Mesenteric fat pad (tissue), 1 donor: ENCODE measurements at regions not wholly inside any gene's neighbourhood (a gene's known extent, or its start where the extent isn't known, plus 50 kb on each side); places are given as distances from the start of the nearest gene placed in this dataset.

Source experiments
- DNase-seq: peaks from one replicate; pipeline ENCODE4 v3.0.0-alpha.2; 2020; ENCODE audit warnings: low spot score
- donor health status: DM: yes; HTN: yes; CAD: no.

DNA sequence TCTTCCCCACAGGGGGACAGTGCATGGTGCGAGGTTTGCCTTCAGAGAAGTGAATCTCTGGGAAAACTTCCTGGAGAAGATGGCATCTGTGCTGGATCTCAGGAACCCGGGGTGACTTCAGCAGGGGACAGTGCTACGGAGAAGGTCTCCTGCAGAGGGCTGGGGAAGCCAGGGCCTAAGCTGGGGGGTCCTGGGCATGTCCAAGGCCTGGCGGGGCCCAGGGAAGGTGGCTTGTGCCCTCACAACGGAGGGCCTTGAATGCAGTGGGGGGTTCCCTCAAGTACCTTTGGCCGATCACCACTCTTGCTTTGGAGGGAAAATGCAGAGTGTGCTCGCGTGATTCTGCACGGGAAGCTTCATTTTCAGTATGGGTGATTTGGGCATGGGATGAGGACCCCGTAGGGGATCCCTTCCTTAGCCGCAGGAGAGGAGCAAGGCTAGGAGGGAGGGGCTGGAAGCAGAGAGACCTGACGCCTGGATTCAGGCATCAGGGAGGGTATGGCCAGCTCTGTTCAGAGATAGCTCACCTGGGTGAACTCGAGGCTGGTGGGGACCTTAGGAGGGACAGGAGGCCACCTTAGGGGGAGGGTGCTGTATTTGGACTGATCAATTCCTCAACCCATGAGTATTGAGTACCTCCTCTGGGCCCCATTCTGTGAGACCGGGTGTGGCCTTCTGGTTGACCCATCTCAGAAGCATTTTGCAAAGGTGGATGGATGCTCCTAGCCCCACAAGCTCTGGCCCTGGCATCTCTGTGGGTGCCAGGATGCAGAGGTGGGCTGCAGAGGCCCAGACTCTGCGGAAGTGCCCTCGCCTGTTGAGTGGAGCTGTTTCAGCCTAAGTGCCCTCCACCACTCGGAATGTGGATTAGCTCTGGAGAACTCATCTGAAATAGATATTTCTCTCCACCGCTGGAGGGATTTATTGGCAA, 529.4 kb downstream of the TBC1D22A start:
- peak; percentile 73 for DNase-seq

DNA sequence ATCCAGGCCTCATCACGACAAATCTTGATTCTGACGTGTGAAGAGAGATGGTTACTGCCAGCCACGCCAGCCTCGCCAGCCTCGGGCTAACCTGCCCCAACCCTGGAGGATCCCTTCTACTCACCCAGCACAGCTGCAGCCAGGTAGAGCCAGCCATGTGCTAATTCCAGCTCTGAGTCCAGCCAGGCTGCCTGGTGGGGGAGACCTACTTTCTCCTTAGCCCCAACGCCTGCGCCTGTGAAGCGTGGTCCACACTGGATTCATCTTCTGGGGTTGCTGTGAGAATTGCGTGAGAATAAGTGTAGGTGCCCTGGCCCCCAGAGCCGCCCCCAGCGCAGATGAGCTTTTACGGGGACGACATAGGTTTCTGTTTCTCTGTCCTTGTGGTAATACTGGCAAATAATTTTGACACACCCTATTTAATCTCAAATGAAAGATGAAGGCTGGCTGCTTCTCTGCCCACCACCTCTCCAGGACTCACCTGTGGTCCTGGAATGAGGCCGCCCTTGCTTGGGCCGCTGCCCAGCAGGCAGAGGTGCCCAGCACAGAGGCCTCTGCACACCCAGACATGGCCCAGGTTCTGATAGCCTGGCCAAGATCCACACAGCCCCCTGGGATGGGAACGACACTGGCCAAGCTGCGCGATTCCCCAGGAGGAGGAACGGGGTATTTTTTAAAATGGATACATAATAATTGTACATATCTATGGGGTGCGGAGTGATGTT, 528.4 kb downstream of the TBC1D22A start:
- DNase-seq, result peak; percentile 59

DNA sequence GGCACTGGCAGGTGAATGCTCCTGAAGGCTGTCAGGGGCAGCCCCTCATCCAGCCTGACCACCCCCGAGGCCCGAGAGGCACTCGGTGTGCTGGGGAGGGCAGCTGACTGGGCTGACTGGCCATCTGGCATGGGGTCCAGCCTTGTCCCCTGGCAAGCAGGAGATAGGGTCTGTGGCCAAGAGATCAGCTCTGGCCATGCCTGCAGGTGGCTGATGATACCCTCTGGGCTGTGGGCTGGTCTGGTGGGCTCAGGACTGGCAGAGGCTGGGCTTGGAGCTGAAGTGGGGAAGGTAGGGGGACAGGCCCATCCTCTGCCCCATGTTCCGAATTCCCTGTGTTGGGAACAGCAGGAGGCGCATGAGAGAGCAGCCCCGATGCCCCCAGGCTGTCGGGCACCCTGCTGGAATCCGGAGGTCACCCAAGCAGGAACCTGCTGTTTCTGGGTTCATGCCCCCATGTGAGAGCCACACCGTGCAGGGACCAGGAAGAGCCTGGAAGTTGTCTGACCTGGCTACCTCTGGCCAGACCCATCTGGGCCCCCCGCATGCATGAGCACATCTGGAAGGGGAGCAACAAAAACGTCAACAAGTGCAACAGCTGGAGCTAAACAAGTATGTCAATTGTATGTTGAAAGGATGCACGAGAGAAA, 527.0 kb downstream of the TBC1D22A start:
- DNase-seq, result peak; percentile 78

DNA sequence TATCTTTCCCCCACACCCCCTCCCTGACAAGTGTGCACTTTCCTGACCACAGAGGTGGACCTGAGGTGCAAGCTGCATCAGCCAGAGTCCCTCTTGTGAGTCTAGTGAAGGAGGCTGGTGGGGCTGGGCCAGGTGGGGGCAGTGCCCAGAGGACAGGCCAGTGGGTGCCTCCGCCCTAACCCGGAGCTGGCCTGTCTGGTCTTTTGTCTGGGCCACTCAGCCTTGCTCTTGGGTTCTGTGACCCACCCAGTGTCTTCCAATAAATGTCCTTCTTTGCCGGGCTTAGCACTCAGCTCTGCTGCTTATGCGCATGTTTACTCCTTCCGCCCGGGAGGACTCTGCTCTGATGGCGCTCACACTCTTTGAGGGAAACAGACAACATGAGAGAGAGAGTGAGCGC, 526.2 kb downstream of the TBC1D22A start:
- DNase-seq, result peak; percentile 60

DNA sequence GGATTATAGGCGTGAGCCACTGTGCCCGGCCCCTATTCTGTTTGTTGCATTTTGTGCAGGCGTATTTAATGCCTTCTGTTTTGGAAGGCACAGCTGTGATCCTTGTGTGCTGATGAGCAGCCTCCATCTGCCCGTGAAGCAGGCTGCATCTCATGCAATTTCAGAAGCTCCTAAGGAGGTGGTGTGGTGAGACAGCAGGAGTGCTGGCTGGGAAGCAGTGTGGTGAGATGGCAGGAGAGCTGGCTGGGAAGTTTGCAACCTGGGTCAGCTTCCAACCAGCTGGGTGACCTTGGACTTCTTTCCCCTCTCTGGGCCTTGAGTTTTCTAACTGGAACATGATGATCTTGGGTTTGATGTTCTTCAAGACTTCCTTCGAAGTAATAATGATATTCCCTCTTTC, 525.1 kb downstream of the TBC1D22A start:
- peak; percentile 60 for DNase-seq

DNA sequence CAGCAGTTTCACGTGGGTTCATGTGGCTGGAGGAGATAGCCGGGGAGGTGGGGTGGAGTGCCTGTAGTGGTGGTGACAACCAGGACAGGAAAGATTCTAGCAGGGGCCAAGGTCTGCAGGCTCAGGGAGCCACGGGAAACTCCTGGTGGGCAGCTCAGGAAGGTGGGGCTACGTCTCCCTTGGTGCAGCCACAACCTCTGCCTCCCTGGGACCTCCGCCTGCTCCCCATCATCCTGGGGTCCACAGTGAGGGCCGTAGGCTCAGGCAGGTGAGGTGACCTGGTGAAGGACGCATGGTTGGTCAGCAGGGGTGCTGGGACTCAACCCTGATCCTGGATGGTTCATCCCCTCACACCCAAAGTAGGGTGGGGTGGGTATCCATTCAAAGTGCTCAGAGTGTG, 524.1 kb downstream of the TBC1D22A start:
- no peak for DNase-seq

DNA sequence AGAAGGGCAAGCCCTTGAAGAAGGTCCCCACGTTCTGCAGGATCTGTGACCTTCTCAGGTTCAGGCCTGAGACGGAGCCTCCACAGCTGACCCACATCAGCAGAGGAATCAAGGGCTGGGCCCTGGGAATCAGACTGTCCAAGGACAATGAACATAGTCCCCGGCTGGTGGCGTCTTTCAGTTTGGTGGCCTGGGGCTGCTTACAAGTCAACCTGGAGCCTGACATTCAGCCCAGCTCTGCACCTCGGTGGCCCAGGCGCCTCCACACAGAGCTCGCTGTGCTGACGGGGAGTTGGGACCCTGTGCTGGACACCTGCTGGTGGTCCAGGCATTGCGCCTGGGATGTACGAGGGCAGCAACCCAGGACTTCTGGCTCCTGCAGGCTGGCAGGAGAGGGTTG, 523.5 kb downstream of the TBC1D22A start:
- DNase-seq, result no peak

DNA sequence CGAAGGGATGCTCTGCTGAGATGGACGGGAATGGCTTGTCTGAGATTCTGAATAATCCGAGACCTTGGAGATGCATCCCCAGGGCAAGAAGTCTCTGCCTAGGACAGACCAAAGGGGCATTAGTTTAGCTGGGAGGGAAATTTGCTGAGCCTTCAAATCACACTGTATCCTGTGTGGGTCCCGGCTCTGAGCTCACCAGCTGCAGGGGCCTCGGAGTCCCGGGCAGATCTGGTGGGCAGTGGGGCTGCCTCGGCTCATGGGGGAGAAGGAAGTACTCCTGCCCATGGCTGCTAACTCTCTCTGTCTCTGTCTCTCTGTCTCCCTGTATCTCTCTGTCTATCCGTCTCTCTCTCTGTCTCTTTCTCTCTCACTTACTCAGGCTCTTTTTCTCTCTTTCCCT, 522.4 kb downstream of the TBC1D22A start:
- DNase-seq, result no peak

DNA sequence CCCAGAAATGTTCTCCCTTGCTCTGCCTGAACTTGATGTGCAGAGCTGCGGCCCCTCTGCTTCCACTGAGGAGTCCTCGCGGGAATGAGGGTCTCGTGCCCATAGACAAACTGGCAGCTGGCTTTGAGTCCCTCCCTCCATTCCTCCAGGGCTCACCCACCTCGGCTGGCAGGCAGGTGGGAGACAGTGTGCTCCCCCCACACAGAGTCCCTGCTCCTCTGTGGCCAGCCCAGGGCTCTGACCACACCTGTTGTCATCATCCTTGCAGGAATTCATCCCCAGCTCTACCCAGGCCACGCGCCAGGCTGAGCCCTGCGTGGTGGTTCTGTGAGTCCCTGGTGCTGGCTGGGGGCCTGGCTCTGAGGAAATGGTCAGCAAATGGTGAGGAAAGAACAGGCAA, 521.9 kb downstream of the TBC1D22A start:
- DNase-seq, result no peak

DNA sequence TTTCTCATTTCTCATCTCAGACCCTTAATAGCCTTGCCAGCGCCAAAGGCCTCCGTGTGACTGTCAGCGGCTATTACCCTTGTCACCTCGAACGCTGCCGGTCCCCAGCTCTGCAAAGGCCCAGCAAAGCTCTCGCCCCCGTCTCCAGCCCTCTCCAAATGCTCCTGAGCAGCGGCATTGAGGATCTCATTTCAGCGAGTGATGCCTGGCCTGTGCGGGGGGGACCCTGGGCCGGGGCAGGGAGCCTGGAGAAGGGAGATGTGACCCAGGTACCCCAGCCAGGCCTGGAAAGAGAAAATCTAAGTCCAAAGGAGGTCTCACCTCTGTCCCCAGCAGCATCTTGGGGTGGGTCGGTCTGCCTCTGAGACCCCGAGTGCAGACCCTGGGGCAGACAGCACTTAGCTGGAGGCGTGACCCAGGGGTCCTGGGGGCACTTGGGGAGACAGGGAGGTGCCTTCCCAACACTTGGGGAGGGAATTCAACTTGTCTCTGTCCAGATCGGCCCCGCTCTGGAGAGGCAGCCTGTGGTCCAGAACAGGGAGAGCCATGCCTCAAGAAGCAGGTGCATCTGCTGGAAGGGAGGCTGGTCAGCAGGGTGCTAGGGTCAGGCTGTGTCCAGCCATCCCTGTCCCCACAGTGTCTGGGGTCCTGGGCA, 521.3 kb downstream of the TBC1D22A start:
- no peak for DNase-seq

DNA sequence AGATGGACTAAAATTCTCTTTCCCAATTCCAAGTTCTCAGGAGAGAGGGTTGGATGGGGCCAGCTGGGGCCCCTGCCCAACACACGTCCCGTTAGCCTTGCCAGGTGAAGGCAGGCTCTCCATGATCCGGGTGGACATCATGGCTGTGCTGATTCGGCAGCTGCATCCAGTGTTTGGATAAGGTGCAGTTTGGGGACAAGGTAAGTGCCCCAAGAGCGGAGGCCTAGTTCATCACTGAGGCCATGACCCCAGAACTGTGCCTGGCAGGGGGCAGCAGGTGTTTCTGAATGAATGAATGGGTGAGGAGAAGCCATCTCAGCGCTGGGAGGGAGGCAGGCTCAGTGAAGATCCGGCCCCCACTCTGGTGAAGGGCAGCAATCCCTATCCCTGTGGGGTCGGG, 520.4 kb downstream of the TBC1D22A start:
- DNase-seq, result no peak

DNA sequence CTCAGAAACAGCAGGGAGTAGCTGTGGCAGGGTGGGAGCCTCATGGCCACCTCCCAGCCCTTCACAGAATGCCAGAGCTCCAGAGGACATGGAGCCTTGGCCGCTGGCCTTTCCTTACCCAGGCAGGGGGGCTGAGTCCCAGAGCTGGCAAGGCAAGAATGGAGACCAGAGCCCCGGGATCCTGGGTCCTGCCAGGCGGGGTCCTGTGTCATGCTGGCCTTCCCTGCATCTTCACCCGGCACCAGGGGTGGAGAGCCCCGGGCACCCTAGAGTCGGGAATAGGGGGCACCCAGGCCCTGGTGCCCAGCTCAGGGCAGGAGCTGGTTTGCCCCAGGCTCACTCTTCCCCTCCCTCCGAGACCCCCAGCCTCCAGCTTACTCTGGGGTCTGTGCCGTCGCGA, 519.9 kb downstream of the TBC1D22A start:
- no peak for DNase-seq

DNA sequence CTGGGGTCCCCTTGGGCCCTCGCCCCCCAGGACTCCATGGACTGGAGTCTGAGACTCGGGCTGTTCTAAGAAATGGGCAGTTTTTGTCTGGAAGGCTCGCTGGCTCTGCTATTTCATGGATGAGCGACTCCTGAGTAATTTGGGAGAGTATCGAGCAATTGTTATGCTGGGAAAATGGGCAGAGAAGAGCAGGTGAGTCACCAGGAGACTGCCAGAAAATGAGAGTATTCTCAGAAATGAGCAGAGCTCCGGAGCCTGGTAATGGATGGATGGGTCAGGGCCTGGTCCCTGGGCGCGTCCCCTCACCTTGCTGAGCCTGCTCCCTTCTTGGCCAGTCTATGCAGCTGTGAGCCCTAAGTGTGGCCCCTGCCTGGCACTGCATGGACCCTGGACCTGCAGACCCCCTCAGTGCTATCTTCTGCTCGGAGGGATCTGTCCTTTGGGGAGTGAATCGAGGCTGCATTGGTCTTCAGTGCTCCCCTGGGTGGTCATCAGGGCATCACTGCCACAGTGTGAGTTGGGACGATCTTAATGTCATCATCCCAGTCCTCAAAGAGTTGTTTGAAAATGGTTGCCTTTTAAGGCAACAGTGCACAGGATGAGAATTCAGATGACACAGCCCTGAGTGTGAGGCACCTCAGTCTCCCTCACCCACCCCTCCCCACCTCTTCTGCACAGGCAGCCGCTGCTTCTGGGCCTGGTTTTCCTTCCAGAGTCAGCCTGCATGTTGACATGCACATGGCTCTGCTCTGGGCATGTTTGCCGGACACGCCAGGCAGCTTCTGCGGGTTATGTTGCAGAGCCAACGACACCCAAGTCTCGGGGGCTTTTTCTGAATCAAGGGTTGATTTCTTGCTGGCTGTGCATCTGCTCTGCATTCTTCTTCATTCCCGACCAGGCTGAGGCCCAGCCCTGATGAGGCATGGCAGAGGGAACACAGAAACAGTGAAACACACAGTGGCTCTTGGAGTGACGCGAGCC, 519.0 kb downstream of the TBC1D22A start:
- DNase-seq, result no peak

DNA sequence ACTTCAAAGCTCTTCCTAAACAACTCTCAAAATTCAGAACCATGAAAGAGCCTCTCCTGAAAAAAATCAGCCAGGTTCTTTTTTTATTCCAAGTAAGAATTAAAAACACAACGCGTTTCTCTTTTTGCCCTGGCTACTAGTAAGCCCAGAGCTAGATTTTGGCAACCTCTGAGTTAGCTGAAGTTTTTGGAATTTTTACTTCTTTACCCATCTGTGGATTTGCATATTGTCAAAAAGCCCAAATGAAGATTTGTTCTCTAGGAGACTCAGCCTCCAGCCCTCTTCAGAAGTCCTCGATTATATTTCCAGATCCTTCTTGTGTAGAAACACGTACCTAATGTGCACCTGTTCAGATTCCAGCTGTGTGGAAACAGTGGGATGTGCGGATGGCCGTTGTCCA, 517.9 kb downstream of the TBC1D22A start:
- no peak for DNase-seq

DNA sequence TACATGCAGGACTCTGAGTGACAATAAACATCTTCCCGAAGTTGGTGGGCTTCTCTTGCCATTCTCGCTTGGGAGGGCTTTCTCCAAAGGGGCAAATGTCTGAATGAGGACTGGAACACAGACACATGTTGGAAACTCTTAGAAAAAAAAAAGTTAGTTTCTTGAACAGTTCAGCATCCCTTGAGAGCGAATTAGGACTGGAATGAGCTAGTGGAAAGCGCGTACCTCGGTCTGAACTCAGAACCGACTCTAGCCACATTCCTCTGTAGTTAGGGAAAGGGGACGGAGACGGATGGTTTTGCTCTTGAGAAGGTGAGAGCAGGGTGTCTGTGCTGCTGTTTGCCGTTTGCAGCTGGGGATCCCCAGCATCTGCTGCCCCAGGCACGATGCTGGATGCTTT, 517.3 kb downstream of the TBC1D22A start:
- no peak for DNase-seq

DNA sequence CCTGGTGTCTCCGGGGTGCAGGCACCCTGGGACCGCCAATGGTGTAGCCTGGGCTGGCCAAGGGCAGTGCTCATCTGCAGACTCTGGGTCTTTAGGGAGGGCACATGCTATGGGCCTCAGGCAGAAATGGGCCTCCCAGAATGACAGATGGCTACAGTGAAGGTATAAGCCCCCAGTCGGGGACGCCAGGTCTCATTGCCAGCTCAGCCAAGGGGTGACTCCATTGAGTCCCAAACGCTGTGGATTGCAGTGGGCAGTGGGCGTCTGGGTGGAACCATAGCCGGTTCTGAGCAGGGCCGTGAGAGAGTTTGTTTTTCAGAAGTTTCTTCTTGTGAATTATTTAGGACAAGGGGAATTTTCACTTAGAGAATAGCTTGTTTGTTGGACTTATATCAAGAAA, 516.9 kb downstream of the TBC1D22A start:
- no peak for DNase-seq

DNA sequence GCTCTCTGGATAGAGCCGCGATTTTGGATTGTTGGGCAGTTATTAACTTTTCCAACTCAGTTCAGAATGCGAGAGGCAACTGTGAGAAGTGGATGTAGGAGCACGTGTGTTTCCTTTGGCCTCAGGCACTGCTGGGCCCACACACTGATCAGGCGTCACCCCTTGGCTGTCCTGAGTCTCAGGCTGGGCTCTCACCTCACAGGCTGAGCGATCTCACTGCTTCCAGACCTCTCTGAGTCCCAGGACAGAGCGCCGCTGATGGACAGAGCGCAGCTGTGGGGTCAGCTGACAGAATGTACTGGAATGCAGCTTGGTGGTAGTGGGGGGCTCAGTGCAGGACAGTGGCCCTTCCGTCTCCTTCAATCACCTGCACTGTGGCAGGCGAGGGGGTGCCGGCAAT, 516.2 kb downstream of the TBC1D22A start:
- no peak for DNase-seq

DNA sequence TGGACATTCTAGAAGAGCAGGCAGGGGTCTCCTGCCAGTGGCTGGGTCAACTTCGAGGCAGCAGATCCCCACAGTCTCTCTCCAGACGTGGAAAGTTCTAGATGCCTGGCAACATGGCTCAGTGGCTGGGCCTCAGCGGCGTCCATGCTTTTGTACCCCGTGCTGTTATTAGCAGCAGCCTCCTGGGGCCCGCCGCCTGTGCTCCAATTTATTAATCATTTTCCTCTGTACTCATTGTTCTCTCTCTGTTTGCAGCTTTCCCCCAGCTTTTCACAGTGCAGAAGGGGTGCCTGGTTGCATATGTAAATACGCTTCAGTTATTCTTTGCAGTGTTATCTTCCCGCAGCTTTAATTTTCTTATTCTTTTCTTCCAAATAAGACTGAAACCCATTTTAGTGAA, 515.1 kb downstream of the TBC1D22A start:
- DNase-seq, result no peak

DNA sequence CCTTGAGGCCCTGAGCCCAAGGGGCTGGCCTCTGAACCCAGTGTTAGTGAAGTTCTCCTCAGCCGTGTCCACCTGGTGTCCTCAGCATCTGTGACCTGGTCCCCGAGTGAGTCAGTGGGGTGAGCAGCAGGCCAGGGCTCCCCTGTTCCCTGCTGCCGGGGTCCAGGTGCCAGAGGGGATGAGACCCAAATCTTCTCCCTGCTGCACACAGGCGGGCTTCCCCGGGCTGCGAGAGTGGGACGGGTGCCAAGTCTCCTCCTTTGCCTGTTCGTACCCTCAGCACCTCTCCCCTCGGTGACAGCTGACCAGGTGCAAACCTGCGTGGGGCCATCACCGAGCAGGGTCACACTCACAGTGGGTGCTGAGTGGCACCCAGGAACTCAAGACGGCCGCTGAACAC, 514.5 kb downstream of the TBC1D22A start:
- no peak for DNase-seq

DNA sequence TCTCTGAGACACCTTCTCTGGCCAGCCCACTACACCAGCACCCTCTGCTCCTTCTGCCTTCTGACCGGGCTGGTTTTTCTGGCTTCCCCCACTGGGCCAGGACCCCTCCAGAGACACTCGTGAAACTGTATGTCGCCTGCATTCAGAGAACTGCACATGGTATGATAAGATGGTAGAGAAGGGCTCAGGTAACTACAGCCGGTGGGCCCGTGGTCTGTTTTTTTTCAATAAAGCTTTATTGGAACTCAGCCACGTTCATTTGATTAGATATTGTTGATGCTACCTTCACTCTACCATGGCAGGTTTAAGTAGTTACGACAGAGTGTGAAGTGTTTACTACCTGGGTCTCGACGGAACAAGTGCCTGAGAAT, 514.0 kb downstream of the TBC1D22A start:
- no peak for DNase-seq
